GM12878 (cell line): ENCODE measurements at regions not wholly inside any gene's neighbourhood (a gene's known extent, or its start where the extent isn't known, plus 50 kb on each side); places are given as distances from the start of the nearest gene placed in this dataset.

Experiments
- ATAC-seq: fragments of 200-7000 bp; cut with Tn5 transposase; 3 replicates; pipeline ENCODE4 v1.9.1; 2020; ENCODE audit warnings: mild to moderate bottlenecking, moderate library complexity
- BruUV-seq: library from RNA; stranded (reverse); fragments of 400-500 nt; replicated peaks from 2 replicates; lab custom pipeline; 2021; lab: Mats Ljungman, UMichigan
- CTCF ChIA-PET: fragments of 300-600 bp; sonication (Branson Sonifier 250); formaldehyde crosslinking; extraction: SDS; loops from one replicate; lab custom pipeline; 2021; ENCODE audit warnings: inconsistent platforms; lab: Yijun Ruan, JAX
- POLR2A ChIA-PET: fragments of 350-600 bp; formaldehyde crosslinking; extraction: SDS; loops from one replicate; lab custom pipeline; 2021; ENCODE audit warnings: inconsistent platforms; lab: Charles Lee
- RAD21 ChIA-PET: fragments of 300-600 bp; sonication (Branson Sonifier 250); formaldehyde crosslinking; loops from one replicate; lab custom pipeline; 2023; ENCODE audit warnings: antibody characterized with exemption; ENCODE audit not compliant: unreplicated experiment; lab: Charles Lee
- SMC1A ChIA-PET: fragments of 300-600 bp; sonication (Branson Sonifier 250); formaldehyde crosslinking; loops from one replicate; lab custom pipeline; 2023; ENCODE audit not compliant: unreplicated experiment, uncharacterized antibody; lab: Charles Lee
- DNase-seq: peaks from one replicate; pipeline ENCODE4 v3.0.0-alpha.2; 2011; ENCODE audit warnings: low read depth, low spot score
- FAIRE-seq: peaks from 3 replicates; lab custom pipeline; 2011; peaks lifted over from hg19 to GRCh38; lab: Jason Lieb, UNC
- H2AFZ ChIP-seq: 2 replicates; pipeline ENCODE4 v1.6.0; 2011; ENCODE audit warnings: low read depth, low read length, control low read depth; ENCODE audit not compliant: control insufficient read depth
- H3K27ac ChIP-seq: 2 replicates; pipeline ENCODE4 v1.5.1; 2011; ENCODE audit warnings: control low read depth; ENCODE audit not compliant: control insufficient read depth, insufficient read depth
- H3K27me3 ChIP-seq, 2 experiments: replicated peaks in 1 of 2; 2 replicates each; pipeline versions ENCODE4 v1.6.0 to v1.6.1; 2011; ENCODE audit warnings: low read length in 1 of 2; ENCODE audit not compliant: control insufficient read depth in 2 of 2, insufficient read depth in 2 of 2
- H3K36me3 ChIP-seq, 2 experiments: 2 replicates each; pipeline ENCODE4 v1.5.1; 2011; ENCODE audit warnings: low read length in 1 of 2; ENCODE audit not compliant: control insufficient read depth in 2 of 2, insufficient read depth in 2 of 2
- H3K4me1 ChIP-seq: 2 replicates; pipeline ENCODE4 v1.6.1; 2011; ENCODE audit warnings: mild to moderate bottlenecking, low read length, moderate library complexity, mixed read lengths; ENCODE audit not compliant: control insufficient read depth, insufficient read depth
- H3K4me2 ChIP-seq: 2 replicates; pipeline ENCODE4 v1.6.0; 2011; ENCODE audit warnings: control low read depth; ENCODE audit not compliant: control insufficient read depth, insufficient read depth
- H3K4me3 ChIP-seq: fragments of 200-600 bp; sonication (generic); 2 replicates; pipeline ENCODE4 v1.5.1; 2016
- H3K79me2 ChIP-seq: 2 replicates; pipeline ENCODE4 v1.6.0; 2011; ENCODE audit warnings: low read length; ENCODE audit not compliant: control insufficient read depth, insufficient read depth
- H3K9ac ChIP-seq: 2 replicates; pipeline ENCODE4 v1.8.0; 2011; ENCODE audit warnings: low read length, control low read depth, mixed read lengths; ENCODE audit not compliant: control insufficient read depth, insufficient read depth
- H3K9me3 ChIP-seq: replicated peaks from 3 replicates; pipeline ENCODE4 v1.5.1; 2011; ENCODE audit warnings: mild to moderate bottlenecking, low read length; ENCODE audit not compliant: control insufficient read depth, insufficient read depth
- H4K20me1 ChIP-seq: 2 replicates; pipeline ENCODE4 v1.6.0; 2011; ENCODE audit not compliant: control insufficient read depth, insufficient read depth
- ATF7 ChIP-seq: fragments of 450-650 bp; IDR thresholded peaks from 2 replicates; pipeline ENCODE4 v1.6.1; 2016; ENCODE audit warnings: low read depth, mild to moderate bottlenecking
- ETV6 ChIP-seq, 2 experiments: fragments of 450-650 bp in 1 of 2; IDR thresholded peaks in 1 of 2; conservative IDR thresholded peaks in 1 of 2; 2 replicates each; pipeline ENCODE4 v1.6.1; 2014; ENCODE audit warnings: antibody characterized with exemption in 1 of 2, borderline replicate concordance in 1 of 2, low read depth in 1 of 2, mild to moderate bottlenecking in 1 of 2, moderate library complexity in 1 of 2
- KDM1A ChIP-seq: fragments of 200-600 bp; sonication (generic); IDR thresholded peaks from 2 replicates; pipeline ENCODE4 v1.6.1; 2016; ENCODE audit warnings: borderline replicate concordance
- NR2F1 ChIP-seq: fragments of 450-650 bp; conservative IDR thresholded peaks from 2 replicates; pipeline ENCODE4 v1.6.1; 2017; ENCODE audit warnings: mild to moderate bottlenecking
- RBBP5 ChIP-seq: fragments of 200-600 bp; sonication (generic); conservative IDR thresholded peaks from 2 replicates; pipeline ENCODE4 v1.6.1; 2016
- ZNF274 ChIP-seq: IDR thresholded peaks from one replicate; pipeline ENCODE4 v1.8.0; 2011; ENCODE audit not compliant: insufficient read length, insufficient read depth
- ZNF384 ChIP-seq: IDR thresholded peaks from 2 replicates; pipeline ENCODE4 v1.6.1; 2012; ENCODE audit warnings: low read depth, mild to moderate bottlenecking, low read length, improper control_type of control experiment, borderline replicate concordance
- ZNF622 ChIP-seq: fragments of 450-650 bp; IDR thresholded peaks from 2 replicates; pipeline ENCODE4 v1.6.1; 2017; ENCODE audit warnings: mild to moderate bottlenecking, inconsistent platforms
- WGBS: methylation state at CpG from one replicate; pipeline ENCODE4 v1.1.6; 2016; ENCODE audit warnings: low lambda C conversion rate; ENCODE audit not compliant: insufficient replicate concordance, insufficient coverage; ENCODE audit errors: missing lambda C conversion rate; 5-methylcytosine and 5-hydroxymethylcytosine counted together
- in situ Hi-C: fragments of 300-500 bp; cut with MboI; formaldehyde crosslinking; loops from 9 replicates; pipeline ENCODE4 v1.14.3; 2018; ENCODE audit warnings: mixed read lengths
- intact Hi-C: fragments of 100-400 bp; cut with micrococcal nuclease; formaldehyde crosslinking; loops from one replicate; pipeline ENCODE4 v1.14.2; 2022; ENCODE audit not compliant: unreplicated experiment
- TF ChIP-seq, protein P1 (sequence below): fragments of 450-650 bp; IDR thresholded peaks from 2 replicates; pipeline ENCODE4 v1.6.1; 2017; ENCODE audit warnings: mild to moderate bottlenecking
- TF ChIP-seq, protein P2 (sequence below): fragments of 450-650 bp; IDR thresholded peaks from 2 replicates; pipeline ENCODE4 v1.6.1; 2017; ENCODE audit warnings: borderline replicate concordance
- TF ChIP-seq, protein P3 (sequence below): fragments of 450-650 bp; IDR thresholded peaks from 2 replicates; pipeline ENCODE4 v1.6.1; 2016; ENCODE audit warnings: mild to moderate bottlenecking

DNA sequence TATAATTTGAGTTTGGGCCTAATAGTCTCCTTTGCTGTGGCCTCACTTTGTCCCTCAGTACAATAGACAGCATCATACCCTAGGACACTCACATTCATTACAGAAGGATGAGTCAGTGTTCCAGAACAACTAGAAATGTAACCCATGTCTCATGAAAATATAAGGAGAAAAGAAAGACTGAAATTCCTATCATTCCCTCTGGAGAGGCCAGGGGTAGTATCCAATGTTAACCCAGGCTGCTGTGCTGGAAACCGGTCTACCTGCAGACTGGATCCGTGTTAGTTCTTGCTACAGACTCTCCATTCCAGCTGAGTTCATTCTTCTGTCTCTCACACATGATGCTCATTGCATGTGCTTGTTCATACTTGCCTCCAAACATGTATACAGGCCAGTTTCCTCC lies 75.8 kb upstream of the HOXC13 start:
- Histone ChIP-seq H3K9ac (no peak overlapping the region), H3K27ac (no peak overlapping the region), H3K36me3 (no peaks in the 10 kb centered on the region), H3K4me1 (no peaks in the 10 kb centered on the region), H3K9me3 (no peaks in the 10 kb centered on the region), H3K79me2 (no peaks in the 10 kb centered on the region), H2AFZ (no peak overlapping the region), H3K4me2 (no peak overlapping the region), H4K20me1 (no peaks in the 10 kb centered on the region), H3K27me3 (no peaks in the 10 kb centered on the region; a peak in 1 of 4 replicates), H3K4me3 (no peak overlapping the region)
- no peak for ATAC-seq
- BruUV-seq, result no TSS peak
- POLR2A ChIA-PET, result no interaction called here
- no peak for TF ChIP-seq ZNF274
- no peak for TF ChIP-seq ZNF384
- TF ChIP-seq ATF7, result no peak
- TF ChIP-seq, protein P1, sequence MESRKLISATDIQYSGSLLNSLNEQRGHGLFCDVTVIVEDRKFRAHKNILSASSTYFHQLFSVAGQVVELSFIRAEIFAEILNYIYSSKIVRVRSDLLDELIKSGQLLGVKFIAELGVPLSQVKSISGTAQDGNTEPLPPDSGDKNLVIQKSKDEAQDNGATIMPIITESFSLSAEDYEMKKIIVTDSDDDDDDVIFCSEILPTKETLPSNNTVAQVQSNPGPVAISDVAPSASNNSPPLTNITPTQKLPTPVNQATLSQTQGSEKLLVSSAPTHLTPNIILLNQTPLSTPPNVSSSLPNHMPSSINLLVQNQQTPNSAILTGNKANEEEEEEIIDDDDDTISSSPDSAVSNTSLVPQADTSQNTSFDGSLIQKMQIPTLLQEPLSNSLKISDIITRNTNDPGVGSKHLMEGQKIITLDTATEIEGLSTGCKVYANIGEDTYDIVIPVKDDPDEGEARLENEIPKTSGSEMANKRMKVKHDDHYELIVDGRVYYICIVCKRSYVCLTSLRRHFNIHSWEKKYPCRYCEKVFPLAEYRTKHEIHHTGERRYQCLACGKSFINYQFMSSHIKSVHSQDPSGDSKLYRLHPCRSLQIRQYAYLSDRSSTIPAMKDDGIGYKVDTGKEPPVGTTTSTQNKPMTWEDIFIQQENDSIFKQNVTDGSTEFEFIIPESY, result no peak
- TF ChIP-seq ETV6 (conservative IDR thresholded peaks at IDR 0.05 in 1 of 2, IDR thresholded peaks at IDR 0.05 in 1 of 2; ENCODE audit: borderline replicate concordance in 1 of 2, low read depth in 1 of 2), result no peak
- no peak for TF ChIP-seq KDM1A
- no peak for TF ChIP-seq RBBP5
- no peak for TF ChIP-seq ZNF622
- TF ChIP-seq, protein P2, sequence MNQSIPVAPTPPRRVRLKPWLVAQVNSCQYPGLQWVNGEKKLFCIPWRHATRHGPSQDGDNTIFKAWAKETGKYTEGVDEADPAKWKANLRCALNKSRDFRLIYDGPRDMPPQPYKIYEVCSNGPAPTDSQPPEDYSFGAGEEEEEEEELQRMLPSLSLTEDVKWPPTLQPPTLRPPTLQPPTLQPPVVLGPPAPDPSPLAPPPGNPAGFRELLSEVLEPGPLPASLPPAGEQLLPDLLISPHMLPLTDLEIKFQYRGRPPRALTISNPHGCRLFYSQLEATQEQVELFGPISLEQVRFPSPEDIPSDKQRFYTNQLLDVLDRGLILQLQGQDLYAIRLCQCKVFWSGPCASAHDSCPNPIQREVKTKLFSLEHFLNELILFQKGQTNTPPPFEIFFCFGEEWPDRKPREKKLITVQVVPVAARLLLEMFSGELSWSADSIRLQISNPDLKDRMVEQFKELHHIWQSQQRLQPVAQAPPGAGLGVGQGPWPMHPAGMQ, result no peak
- TF ChIP-seq NR2F1, result no peak
- TF ChIP-seq, protein P3, sequence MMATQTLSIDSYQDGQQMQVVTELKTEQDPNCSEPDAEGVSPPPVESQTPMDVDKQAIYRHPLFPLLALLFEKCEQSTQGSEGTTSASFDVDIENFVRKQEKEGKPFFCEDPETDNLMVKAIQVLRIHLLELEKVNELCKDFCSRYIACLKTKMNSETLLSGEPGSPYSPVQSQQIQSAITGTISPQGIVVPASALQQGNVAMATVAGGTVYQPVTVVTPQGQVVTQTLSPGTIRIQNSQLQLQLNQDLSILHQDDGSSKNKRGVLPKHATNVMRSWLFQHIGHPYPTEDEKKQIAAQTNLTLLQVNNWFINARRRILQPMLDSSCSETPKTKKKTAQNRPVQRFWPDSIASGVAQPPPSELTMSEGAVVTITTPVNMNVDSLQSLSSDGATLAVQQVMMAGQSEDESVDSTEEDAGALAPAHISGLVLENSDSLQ, result no peak
- RAD21 ChIA-PET, result no interaction called here
- intact Hi-C loops (no loop called here), in situ Hi-C loops (no loop called here)
- no peak for FAIRE-seq
- 15% methylated on average over 2 of the region's 2 CpGs for WGBS
- DNase-seq, result no peak
- CTCF ChIA-PET, result interaction anchor here (1.3 to 1.7 kb wide), 2 partner anchors 10 to 13 kb away, joined by 3 to 4 read pairs; no protein-coding TSS in a partner anchor
- SMC1A ChIA-PET, result no interaction called here
